GM12878 (cell line): ENCODE measurements at regions not wholly inside any gene's neighbourhood (a gene's known extent, or its start where the extent isn't known, plus 50 kb on each side); places are given as distances from the start of the nearest gene placed in this dataset.

Experiments
- ATAC-seq: fragments of 200-7000 bp; cut with Tn5 transposase; 3 replicates; pipeline ENCODE4 v1.9.1; 2020; ENCODE audit warnings: mild to moderate bottlenecking, moderate library complexity
- BruUV-seq: library from RNA; stranded (reverse); fragments of 400-500 nt; replicated peaks from 2 replicates; lab custom pipeline; 2021; lab: Mats Ljungman, UMichigan
- CTCF ChIA-PET: fragments of 300-600 bp; sonication (Branson Sonifier 250); formaldehyde crosslinking; extraction: SDS; loops from one replicate; lab custom pipeline; 2021; ENCODE audit warnings: inconsistent platforms; lab: Yijun Ruan, JAX
- POLR2A ChIA-PET: fragments of 350-600 bp; formaldehyde crosslinking; extraction: SDS; loops from one replicate; lab custom pipeline; 2021; ENCODE audit warnings: inconsistent platforms; lab: Charles Lee
- RAD21 ChIA-PET: fragments of 300-600 bp; sonication (Branson Sonifier 250); formaldehyde crosslinking; loops from one replicate; lab custom pipeline; 2023; ENCODE audit warnings: antibody characterized with exemption; ENCODE audit not compliant: unreplicated experiment; lab: Charles Lee
- SMC1A ChIA-PET: fragments of 300-600 bp; sonication (Branson Sonifier 250); formaldehyde crosslinking; loops from one replicate; lab custom pipeline; 2023; ENCODE audit not compliant: unreplicated experiment, uncharacterized antibody; lab: Charles Lee
- DNase-seq: peaks from one replicate; pipeline ENCODE4 v3.0.0-alpha.2; 2011; ENCODE audit warnings: low read depth, low spot score
- FAIRE-seq: peaks from 3 replicates; lab custom pipeline; 2011; peaks lifted over from hg19 to GRCh38; lab: Jason Lieb, UNC
- H2AFZ ChIP-seq: 2 replicates; pipeline ENCODE4 v1.6.0; 2011; ENCODE audit warnings: low read depth, low read length, control low read depth; ENCODE audit not compliant: control insufficient read depth
- H3K27ac ChIP-seq: 2 replicates; pipeline ENCODE4 v1.5.1; 2011; ENCODE audit warnings: control low read depth; ENCODE audit not compliant: control insufficient read depth, insufficient read depth
- H3K27me3 ChIP-seq, 2 experiments: replicated peaks in 1 of 2; 2 replicates each; pipeline versions ENCODE4 v1.6.0 to v1.6.1; 2011; ENCODE audit warnings: low read length in 1 of 2; ENCODE audit not compliant: control insufficient read depth in 2 of 2, insufficient read depth in 2 of 2
- H3K36me3 ChIP-seq, 2 experiments: 2 replicates each; pipeline ENCODE4 v1.5.1; 2011; ENCODE audit warnings: low read length in 1 of 2; ENCODE audit not compliant: control insufficient read depth in 2 of 2, insufficient read depth in 2 of 2
- H3K4me1 ChIP-seq: 2 replicates; pipeline ENCODE4 v1.6.1; 2011; ENCODE audit warnings: mild to moderate bottlenecking, low read length, moderate library complexity, mixed read lengths; ENCODE audit not compliant: control insufficient read depth, insufficient read depth
- H3K4me2 ChIP-seq: 2 replicates; pipeline ENCODE4 v1.6.0; 2011; ENCODE audit warnings: control low read depth; ENCODE audit not compliant: control insufficient read depth, insufficient read depth
- H3K4me3 ChIP-seq: fragments of 200-600 bp; sonication (generic); 2 replicates; pipeline ENCODE4 v1.5.1; 2016
- H3K79me2 ChIP-seq: 2 replicates; pipeline ENCODE4 v1.6.0; 2011; ENCODE audit warnings: low read length; ENCODE audit not compliant: control insufficient read depth, insufficient read depth
- H3K9ac ChIP-seq: 2 replicates; pipeline ENCODE4 v1.8.0; 2011; ENCODE audit warnings: low read length, control low read depth, mixed read lengths; ENCODE audit not compliant: control insufficient read depth, insufficient read depth
- H3K9me3 ChIP-seq: replicated peaks from 3 replicates; pipeline ENCODE4 v1.5.1; 2011; ENCODE audit warnings: mild to moderate bottlenecking, low read length; ENCODE audit not compliant: control insufficient read depth, insufficient read depth
- H4K20me1 ChIP-seq: 2 replicates; pipeline ENCODE4 v1.6.0; 2011; ENCODE audit not compliant: control insufficient read depth, insufficient read depth
- CBX3 ChIP-seq: fragments of 200-600 bp; sonication (generic); IDR thresholded peaks from 2 replicates; pipeline ENCODE4 v1.6.1; 2016; ENCODE audit warnings: low read depth, borderline replicate concordance
- MYB ChIP-seq: fragments of 150-350 bp; IDR thresholded peaks from 2 replicates; pipeline ENCODE4 v1.6.1; 2014; ENCODE audit warnings: mild to moderate bottlenecking, low read depth, low read length, borderline replicate concordance
- PML ChIP-seq: IDR thresholded peaks from 2 replicates; pipeline ENCODE4 v1.6.1; 2012; ENCODE audit warnings: low read length, inconsistent platforms
- POLR2AphosphoS2 ChIP-seq: IDR thresholded peaks from 2 replicates; pipeline ENCODE4 v1.6.1; 2011; ENCODE audit warnings: low read depth, mild to moderate bottlenecking, low read length, improper control_type of control experiment, moderate library complexity
- POLR2AphosphoS5 ChIP-seq: IDR thresholded peaks from 2 replicates; pipeline ENCODE4 v1.6.1; 2011; ENCODE audit warnings: mild to moderate bottlenecking, low read length, inconsistent platforms
- in situ Hi-C: fragments of 300-500 bp; cut with MboI; formaldehyde crosslinking; loops from 9 replicates; pipeline ENCODE4 v1.14.3; 2018; ENCODE audit warnings: mixed read lengths
- intact Hi-C: fragments of 100-400 bp; cut with micrococcal nuclease; formaldehyde crosslinking; loops from one replicate; pipeline ENCODE4 v1.14.2; 2022; ENCODE audit not compliant: unreplicated experiment
- TF ChIP-seq, protein P1 (sequence below): IDR thresholded peaks from 2 replicates; pipeline ENCODE4 v1.6.1; 2012; ENCODE audit warnings: mild to moderate bottlenecking, low read depth, low read length
- TF ChIP-seq, protein P2 (sequence below): IDR thresholded peaks from 2 replicates; pipeline ENCODE4 v1.6.1; 2011; ENCODE audit warnings: mild to moderate bottlenecking, low read depth, low read length, moderate library complexity; ENCODE audit not compliant: insufficient replicate concordance
- TF ChIP-seq, protein P3 (sequence below): fragments of 450-650 bp; IDR thresholded peaks from 2 replicates; pipeline ENCODE4 v1.6.1; 2017; ENCODE audit warnings: low read depth, mild to moderate bottlenecking, moderate library complexity

DNA sequence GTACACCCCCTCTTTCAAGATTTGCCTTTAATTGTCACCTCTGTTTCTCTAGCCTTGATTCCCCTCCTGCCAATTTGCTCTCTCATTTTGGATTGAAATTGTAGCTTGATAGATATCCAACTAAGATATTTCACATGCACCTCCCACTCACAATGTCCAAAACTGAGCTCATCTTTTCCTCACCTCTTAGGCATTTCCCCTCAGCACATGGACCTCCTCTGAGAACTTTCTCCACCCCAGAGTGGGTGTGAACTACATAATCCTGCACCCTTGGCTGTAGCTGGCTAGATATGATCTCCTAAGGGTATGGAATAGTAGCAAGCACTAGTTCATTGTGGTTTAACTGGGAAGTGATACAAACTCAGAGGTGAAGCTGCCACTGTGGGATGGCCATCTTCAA is 91.5 kb upstream of the SESN3 start (continued):
- TF ChIP-seq, protein P1, sequence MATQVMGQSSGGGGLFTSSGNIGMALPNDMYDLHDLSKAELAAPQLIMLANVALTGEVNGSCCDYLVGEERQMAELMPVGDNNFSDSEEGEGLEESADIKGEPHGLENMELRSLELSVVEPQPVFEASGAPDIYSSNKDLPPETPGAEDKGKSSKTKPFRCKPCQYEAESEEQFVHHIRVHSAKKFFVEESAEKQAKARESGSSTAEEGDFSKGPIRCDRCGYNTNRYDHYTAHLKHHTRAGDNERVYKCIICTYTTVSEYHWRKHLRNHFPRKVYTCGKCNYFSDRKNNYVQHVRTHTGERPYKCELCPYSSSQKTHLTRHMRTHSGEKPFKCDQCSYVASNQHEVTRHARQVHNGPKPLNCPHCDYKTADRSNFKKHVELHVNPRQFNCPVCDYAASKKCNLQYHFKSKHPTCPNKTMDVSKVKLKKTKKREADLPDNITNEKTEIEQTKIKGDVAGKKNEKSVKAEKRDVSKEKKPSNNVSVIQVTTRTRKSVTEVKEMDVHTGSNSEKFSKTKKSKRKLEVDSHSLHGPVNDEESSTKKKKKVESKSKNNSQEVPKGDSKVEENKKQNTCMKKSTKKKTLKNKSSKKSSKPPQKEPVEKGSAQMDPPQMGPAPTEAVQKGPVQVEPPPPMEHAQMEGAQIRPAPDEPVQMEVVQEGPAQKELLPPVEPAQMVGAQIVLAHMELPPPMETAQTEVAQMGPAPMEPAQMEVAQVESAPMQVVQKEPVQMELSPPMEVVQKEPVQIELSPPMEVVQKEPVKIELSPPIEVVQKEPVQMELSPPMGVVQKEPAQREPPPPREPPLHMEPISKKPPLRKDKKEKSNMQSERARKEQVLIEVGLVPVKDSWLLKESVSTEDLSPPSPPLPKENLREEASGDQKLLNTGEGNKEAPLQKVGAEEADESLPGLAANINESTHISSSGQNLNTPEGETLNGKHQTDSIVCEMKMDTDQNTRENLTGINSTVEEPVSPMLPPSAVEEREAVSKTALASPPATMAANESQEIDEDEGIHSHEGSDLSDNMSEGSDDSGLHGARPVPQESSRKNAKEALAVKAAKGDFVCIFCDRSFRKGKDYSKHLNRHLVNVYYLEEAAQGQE: no peak
- no peak for TF ChIP-seq POLR2AphosphoS2
- TF ChIP-seq, protein P2, sequence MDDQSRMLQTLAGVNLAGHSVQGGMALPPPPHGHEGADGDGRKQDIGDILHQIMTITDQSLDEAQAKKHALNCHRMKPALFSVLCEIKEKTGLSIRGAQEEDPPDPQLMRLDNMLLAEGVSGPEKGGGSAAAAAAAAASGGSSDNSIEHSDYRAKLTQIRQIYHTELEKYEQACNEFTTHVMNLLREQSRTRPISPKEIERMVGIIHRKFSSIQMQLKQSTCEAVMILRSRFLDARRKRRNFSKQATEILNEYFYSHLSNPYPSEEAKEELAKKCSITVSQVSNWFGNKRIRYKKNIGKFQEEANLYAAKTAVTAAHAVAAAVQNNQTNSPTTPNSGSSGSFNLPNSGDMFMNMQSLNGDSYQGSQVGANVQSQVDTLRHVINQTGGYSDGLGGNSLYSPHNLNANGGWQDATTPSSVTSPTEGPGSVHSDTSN: no peak
- no peak for TF ChIP-seq PML

DNA sequence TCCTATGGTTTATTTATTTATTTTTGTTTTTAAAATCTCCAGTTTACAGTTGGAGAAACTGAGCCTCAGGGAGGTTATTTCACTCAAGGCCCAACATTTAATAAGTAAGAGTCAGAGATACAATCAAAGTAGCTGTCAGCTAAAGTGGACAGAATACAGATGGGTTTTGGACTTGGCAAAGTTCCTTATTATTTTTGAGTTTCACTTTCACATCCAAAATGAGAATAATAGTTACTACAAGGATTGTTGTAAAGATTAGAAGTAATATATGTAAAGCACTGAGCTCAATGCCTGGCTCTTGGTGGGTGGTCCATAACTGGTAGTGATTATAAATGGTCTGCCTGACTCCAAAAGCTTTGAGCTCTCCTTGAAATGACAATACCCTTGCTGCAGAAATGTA is 87.5 kb upstream of the SESN3 start:
- H4K20me1 ChIP-seq: no peaks in the 10 kb centered on the region
- FAIRE-seq (no peak), DNase-seq (no peak), ATAC-seq (no peak)
- no peaks in the 10 kb centered on the region for H3K79me2 ChIP-seq
- TF ChIP-seq CBX3 (no peak), POLR2AphosphoS5 (no peak), MYB (no peak)
- TF ChIP-seq, protein P3, sequence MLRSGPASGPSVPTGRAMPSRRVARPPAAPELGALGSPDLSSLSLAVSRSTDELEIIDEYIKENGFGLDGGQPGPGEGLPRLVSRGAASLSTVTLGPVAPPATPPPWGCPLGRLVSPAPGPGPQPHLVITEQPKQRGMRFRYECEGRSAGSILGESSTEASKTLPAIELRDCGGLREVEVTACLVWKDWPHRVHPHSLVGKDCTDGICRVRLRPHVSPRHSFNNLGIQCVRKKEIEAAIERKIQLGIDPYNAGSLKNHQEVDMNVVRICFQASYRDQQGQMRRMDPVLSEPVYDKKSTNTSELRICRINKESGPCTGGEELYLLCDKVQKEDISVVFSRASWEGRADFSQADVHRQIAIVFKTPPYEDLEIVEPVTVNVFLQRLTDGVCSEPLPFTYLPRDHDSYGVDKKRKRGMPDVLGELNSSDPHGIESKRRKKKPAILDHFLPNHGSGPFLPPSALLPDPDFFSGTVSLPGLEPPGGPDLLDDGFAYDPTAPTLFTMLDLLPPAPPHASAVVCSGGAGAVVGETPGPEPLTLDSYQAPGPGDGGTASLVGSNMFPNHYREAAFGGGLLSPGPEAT: no peak
- intact Hi-C loops (no loop called here), in situ Hi-C loops (no loop called here)
- ChIA-PET POLR2A (no interaction called here), RAD21 (interaction anchor here (0.7 to 1.4 kb wide), 2 partner anchors 14 to 161 kb away, joined by 4 read pairs; no protein-coding TSS in a partner anchor), SMC1A (interaction anchor here (0.5 to 1.7 kb wide), 4 partner anchors 12 to 383 kb away, joined by 3 to 6 read pairs (median 3); no protein-coding TSS in a partner anchor), CTCF (no interaction called here)
- H3K27ac ChIP-seq: no peak overlapping the region
- H3K36me3 ChIP-seq: no peaks in the 10 kb centered on the region
- no peak overlapping the region for H2AFZ ChIP-seq
- no peak overlapping the region for H3K4me3 ChIP-seq
- H3K4me2 ChIP-seq: no peak overlapping the region
- H3K9ac ChIP-seq: no peak overlapping the region
- H3K4me1 ChIP-seq: no peaks in the 10 kb centered on the region
- no TSS peak for BruUV-seq
- no peaks in the 10 kb centered on the region for H3K9me3 ChIP-seq
- no peaks in the 10 kb centered on the region for H3K27me3 ChIP-seq
